MV-4-11 (cell line): ENCODE measurements at regions not wholly inside any gene's neighbourhood (a gene's known extent, or its start where the extent isn't known, plus 50 kb on each side); places are given as distances from the start of the nearest gene placed in this dataset.

Experiments used
- DNase-seq: peaks from one replicate; lab custom pipeline; 2025; lab: John Stamatoyannopoulos, UW

GRCh38 chr5:174412374-174412773, 312.0 kb upstream of the MSX2 start:
- DNase-seq = no peak

GRCh38 chr5:174412941-174413340, 311.4 kb upstream of the MSX2 start:
- no peak for DNase-seq

- DNase-seq = no peak
Observed at GRCh38 chr5:174413567-174414314, 310.6 kb upstream of the MSX2 start.

- no peak for DNase-seq
Observed at GRCh38 chr5:174414315-174414710, 310.1 kb upstream of the MSX2 start.

GRCh38 chr5:174418809-174419539, 305.4 kb upstream of the MSX2 start:
- no peak for DNase-seq

GRCh38 chr5:174419540-174420132, 304.7 kb upstream of the MSX2 start:
- peak; percentile 75 for DNase-seq

GRCh38 chr5:174420651-174421407, 303.6 kb upstream of the MSX2 start:
- no peak for DNase-seq

- no peak for DNase-seq
Observed at GRCh38 chr5:174421408-174421805, 303.0 kb upstream of the MSX2 start.

- DNase-seq = no peak
Observed at GRCh38 chr5:174423558-174423957, 300.8 kb upstream of the MSX2 start.

- DNase-seq = no peak
Observed at GRCh38 chr5:174424219-174425053, 299.9 kb upstream of the MSX2 start.

- no peak for DNase-seq
Observed at GRCh38 chr5:174425271-174425963, 299.0 kb upstream of the MSX2 start.

GRCh38 chr5:174425964-174426290, 298.5 kb upstream of the MSX2 start:
- no peak for DNase-seq

- peak; percentile 30 for DNase-seq
Observed at GRCh38 chr5:174426388-174426787, 298.0 kb upstream of the MSX2 start.

GRCh38 chr5:174426851-174427250, 297.5 kb upstream of the MSX2 start:
- no peak for DNase-seq

GRCh38 chr5:174427304-174427703, 297.1 kb upstream of the MSX2 start:
- no peak for DNase-seq

GRCh38 chr5:174428895-174429294, 295.5 kb upstream of the MSX2 start:
- no peak for DNase-seq

GRCh38 chr5:174430940-174431339, 293.4 kb upstream of the MSX2 start:
- DNase-seq = no peak

GRCh38 chr5:174431504-174431903, 292.9 kb upstream of the MSX2 start:
- no peak for DNase-seq

- DNase-seq = no peak
Observed at GRCh38 chr5:174433098-174433497, 291.3 kb upstream of the MSX2 start.

- DNase-seq = no peak
Observed at GRCh38 chr5:174436750-174437149, 287.6 kb upstream of the MSX2 start.
